ENCODE measurements at regions not wholly inside any gene's neighbourhood (a gene's known extent, or its start where the extent isn't known, plus 50 kb on each side); places are given as distances from the start of the nearest gene placed in this dataset.

DNA sequence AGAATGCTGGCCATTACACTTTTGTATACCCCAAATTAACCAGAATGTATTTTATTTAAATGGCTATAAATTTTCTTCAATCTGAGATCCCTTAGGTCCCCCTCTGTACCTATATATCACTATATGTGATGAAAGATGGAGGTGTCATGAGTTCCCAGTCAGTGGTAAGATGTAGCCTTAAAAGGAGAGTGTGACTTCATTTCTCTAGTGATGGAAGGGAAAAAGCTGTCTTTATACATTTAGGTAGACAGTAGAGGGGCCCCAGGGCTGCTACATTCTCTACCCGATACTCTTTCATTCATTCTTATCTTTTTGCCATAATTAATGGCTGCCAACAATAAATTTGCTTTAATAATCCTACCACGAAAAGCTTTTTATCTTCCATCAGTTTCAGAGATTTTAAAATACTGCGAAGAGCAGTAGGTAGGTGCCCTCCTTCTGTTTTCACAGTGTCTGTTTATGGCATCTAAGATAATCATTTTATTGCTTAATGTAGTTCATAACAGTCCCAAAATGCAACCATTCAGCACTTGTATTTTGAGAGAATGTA is 301.3 kb downstream of the ZNF608 start:
- H3K79me1 ChIP-seq (ENCODE audit: low read length) = no peaks in the 10 kb centered on the region
- H3K36me3 ChIP-seq (ENCODE audit: control insufficient read depth, insufficient read depth, low read length) = no peaks in the 10 kb centered on the region
- H2AK5ac ChIP-seq (ENCODE audit: low read length) = no peak overlapping the region
- no CpG with 5 or more reads among the region's 3 CpGs for WGBS (ENCODE audit: extremely low coverage, insufficient coverage, low lambda C conversion rate)
- no peaks in the 10 kb centered on the region for H3K4me1 ChIP-seq (ENCODE audit: control insufficient read depth, low read depth, low read length)
- no peak overlapping the region for H3K27ac ChIP-seq (ENCODE audit: low read depth, low read length)
- no peak overlapping the region for H3K18ac ChIP-seq (ENCODE audit: low read length)
- H2BK5ac ChIP-seq (ENCODE audit: low read length) = no peak overlapping the region
- H3K4me2 ChIP-seq (ENCODE audit: low read length) = no peak overlapping the region
- no peak overlapping the region for H3K56ac ChIP-seq (ENCODE audit: low read length)
- no peak overlapping the region for H2BK15ac ChIP-seq (replicated peaks; ENCODE audit: low read depth)
- no peak overlapping the region for H4K5ac ChIP-seq (ENCODE audit: low read length)
- H3K4me3 ChIP-seq (ENCODE audit: low read length) = no peak overlapping the region
- H3K23ac ChIP-seq (ENCODE audit: low read length) = no peak overlapping the region
- H3K79me2 ChIP-seq (ENCODE audit: control insufficient read depth, insufficient read depth, low read length) = no peaks in the 10 kb centered on the region
- H4K8ac ChIP-seq (ENCODE audit: low read depth, low read length) = no peak overlapping the region
- DNase-seq = no peak
- no peak overlapping the region for H3K9ac ChIP-seq (ENCODE audit: low read length)
- no peaks in the 10 kb centered on the region for H3K27me3 ChIP-seq (ENCODE audit: insufficient read depth, low read length, poor library complexity)
- no peak overlapping the region for H3K4ac ChIP-seq (ENCODE audit: low read depth, low read length)
- no peak overlapping the region for H2BK120ac ChIP-seq (ENCODE audit: low read depth, low read length)

DNA sequence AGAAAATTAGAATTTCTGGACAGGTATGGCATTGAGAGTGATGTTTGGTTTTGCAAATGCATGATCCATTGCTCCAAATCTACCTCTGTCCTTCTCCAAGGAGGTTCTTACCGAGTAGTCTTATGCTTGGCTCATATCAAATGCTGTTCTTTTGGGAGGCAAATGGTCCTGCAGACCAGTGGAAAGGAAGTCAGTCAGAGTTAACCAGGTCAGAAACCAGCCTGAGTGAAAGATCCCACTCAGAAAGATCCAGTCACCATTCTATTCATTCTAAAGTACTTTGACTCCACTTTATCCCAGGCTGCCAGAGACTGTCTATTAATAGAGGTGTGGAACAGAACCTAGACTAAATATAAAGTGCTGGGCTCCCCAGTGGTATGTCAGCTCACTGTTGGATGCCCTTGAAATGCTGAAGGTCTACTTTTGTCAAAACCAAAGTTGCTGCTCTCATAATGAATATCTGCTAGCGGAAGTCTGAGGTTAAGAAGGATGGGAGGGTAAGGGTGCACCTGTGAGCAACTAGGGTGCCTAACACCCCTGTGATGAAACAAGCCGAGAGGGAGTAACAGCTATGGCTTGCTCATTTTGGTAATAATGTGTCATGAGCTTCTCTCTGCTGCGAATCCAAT is 302.2 kb downstream of the ZNF608 start:
- H3K27me3 ChIP-seq (ENCODE audit: insufficient read depth, low read length, poor library complexity) = no peaks in the 10 kb centered on the region
- no peak overlapping the region for H3K4ac ChIP-seq (ENCODE audit: low read depth, low read length)
- WGBS (ENCODE audit: extremely low coverage, insufficient coverage, low lambda C conversion rate) = no CpG with 5 or more reads among the region's 4 CpGs
- no peak overlapping the region for H4K8ac ChIP-seq (ENCODE audit: low read depth, low read length)
- no peak overlapping the region for H3K18ac ChIP-seq (ENCODE audit: low read length)
- H2BK15ac ChIP-seq (replicated peaks; ENCODE audit: low read depth) = peak overlapping the region; percentile 41
- no peak overlapping the region for H3K56ac ChIP-seq (ENCODE audit: low read length)
- no peak overlapping the region for H2BK120ac ChIP-seq (ENCODE audit: low read depth, low read length)
- no peak overlapping the region for H2BK5ac ChIP-seq (ENCODE audit: low read length)
- no peak overlapping the region for H2AK5ac ChIP-seq (ENCODE audit: low read length)
- H3K4me1 ChIP-seq (ENCODE audit: control insufficient read depth, low read depth, low read length) = no peaks in the 10 kb centered on the region
- H3K23ac ChIP-seq (ENCODE audit: low read length) = no peak overlapping the region
- H3K36me3 ChIP-seq (ENCODE audit: control insufficient read depth, insufficient read depth, low read length) = no peaks in the 10 kb centered on the region
- H3K27ac ChIP-seq (ENCODE audit: low read depth, low read length) = no peak overlapping the region
- H3K4me2 ChIP-seq (ENCODE audit: low read length) = no peak overlapping the region
- H3K79me2 ChIP-seq (ENCODE audit: control insufficient read depth, insufficient read depth, low read length) = no peaks in the 10 kb centered on the region
- DNase-seq = no peak
- no peak overlapping the region for H3K9ac ChIP-seq (ENCODE audit: low read length)
- H3K79me1 ChIP-seq (ENCODE audit: low read length) = no peaks in the 10 kb centered on the region
- H3K4me3 ChIP-seq (ENCODE audit: low read length) = no peak overlapping the region
- H4K5ac ChIP-seq (ENCODE audit: low read length) = no peak overlapping the region

DNA sequence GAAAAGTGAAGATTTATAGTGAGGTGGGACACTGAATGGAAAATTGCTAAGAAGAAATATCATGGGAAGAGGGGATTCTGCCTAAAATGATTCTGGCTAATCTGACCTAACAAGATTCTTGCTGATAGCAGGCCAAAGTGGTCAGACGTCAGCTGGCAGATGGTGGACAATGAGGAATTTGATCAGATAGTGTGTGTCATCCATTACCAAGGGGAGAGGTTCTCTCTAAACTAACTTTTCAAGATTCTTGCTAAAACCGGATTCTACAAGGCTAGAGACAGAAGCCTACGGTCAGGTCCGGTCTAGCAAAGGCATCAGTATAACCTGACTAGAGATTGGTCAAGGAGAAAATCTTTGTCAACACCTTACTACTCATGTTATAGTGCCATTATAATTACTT is 306.0 kb downstream of the ZNF608 start:
- Histone ChIP-seq H3K4me2 (ENCODE audit: low read length) (no peak overlapping the region), H2AK5ac (ENCODE audit: low read length) (no peak overlapping the region), H3K56ac (ENCODE audit: low read length) (no peak overlapping the region), H3K23ac (ENCODE audit: low read length) (no peak overlapping the region), H3K4me1 (ENCODE audit: control insufficient read depth, low read depth, low read length) (peaks cover 4% of the 10 kb centered on the region), H3K79me2 (ENCODE audit: control insufficient read depth, insufficient read depth, low read length) (no peaks in the 10 kb centered on the region), H3K9ac (ENCODE audit: low read length) (no peak overlapping the region), H3K27me3 (ENCODE audit: insufficient read depth, low read length, poor library complexity) (no peaks in the 10 kb centered on the region), H2BK120ac (ENCODE audit: low read depth, low read length) (no peak overlapping the region), H3K36me3 (ENCODE audit: control insufficient read depth, insufficient read depth, low read length) (no peaks in the 10 kb centered on the region), H3K18ac (ENCODE audit: low read length) (no peak overlapping the region), H3K79me1 (ENCODE audit: low read length) (no peaks in the 10 kb centered on the region), H4K8ac (ENCODE audit: low read depth, low read length) (no peak overlapping the region), H3K4ac (ENCODE audit: low read depth, low read length) (no peak overlapping the region), H2BK15ac (replicated peaks; ENCODE audit: low read depth) (no peak overlapping the region), H4K5ac (ENCODE audit: low read length) (no peak overlapping the region), H3K4me3 (ENCODE audit: low read length) (no peak overlapping the region), H2BK5ac (ENCODE audit: low read length) (no peak overlapping the region), H3K27ac (ENCODE audit: low read depth, low read length) (no peak overlapping the region)
- DNase-seq = no peak
- WGBS (ENCODE audit: extremely low coverage, insufficient coverage, low lambda C conversion rate) = no CpG with 5 or more reads among the region's 4 CpGs

DNA sequence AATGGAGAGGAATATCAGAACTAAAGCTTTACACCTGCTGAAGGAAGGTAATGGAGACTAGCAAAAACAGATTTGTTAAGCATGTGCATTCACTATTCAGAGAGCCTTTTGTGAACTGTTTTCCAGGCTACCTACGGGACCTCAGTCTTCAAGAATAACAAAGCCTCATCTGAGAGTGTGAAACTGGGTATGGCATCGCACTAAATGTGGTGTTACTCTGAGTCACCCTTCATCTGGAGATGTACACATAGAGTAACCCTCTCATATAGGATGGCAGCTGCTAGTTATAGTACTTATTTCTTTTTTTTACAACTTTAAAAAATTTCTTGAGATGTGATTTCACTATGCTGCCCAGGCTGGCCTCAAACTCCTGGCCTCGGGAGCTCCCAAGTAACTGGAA is 306.8 kb downstream of the ZNF608 start:
- WGBS (ENCODE audit: extremely low coverage, insufficient coverage, low lambda C conversion rate) = no CpG with 5 or more reads among the region's 3 CpGs
- Histone ChIP-seq H3K9ac (ENCODE audit: low read length) (no peak overlapping the region), H3K27me3 (ENCODE audit: insufficient read depth, low read length, poor library complexity) (no peaks in the 10 kb centered on the region), H3K79me2 (ENCODE audit: control insufficient read depth, insufficient read depth, low read length) (no peaks in the 10 kb centered on the region), H2AK5ac (ENCODE audit: low read length) (no peak overlapping the region), H4K8ac (ENCODE audit: low read depth, low read length) (no peak overlapping the region), H3K23ac (ENCODE audit: low read length) (no peak overlapping the region), H2BK15ac (replicated peaks; ENCODE audit: low read depth) (peak overlapping the region; percentile 36), H4K5ac (ENCODE audit: low read length) (no peak overlapping the region), H3K27ac (ENCODE audit: low read depth, low read length) (no peak overlapping the region), H3K56ac (ENCODE audit: low read length) (no peak overlapping the region), H3K4ac (ENCODE audit: low read depth, low read length) (peak overlapping the region; percentile 36), H3K36me3 (ENCODE audit: control insufficient read depth, insufficient read depth, low read length) (no peaks in the 10 kb centered on the region), H3K79me1 (ENCODE audit: low read length) (no peaks in the 10 kb centered on the region), H2BK5ac (ENCODE audit: low read length) (no peak overlapping the region), H3K4me1 (ENCODE audit: control insufficient read depth, low read depth, low read length) (peaks cover 4% of the 10 kb centered on the region), H3K4me2 (ENCODE audit: low read length) (no peak overlapping the region), H2BK120ac (ENCODE audit: low read depth, low read length) (no peak overlapping the region), H3K18ac (ENCODE audit: low read length) (no peak overlapping the region), H3K4me3 (ENCODE audit: low read length) (no peak overlapping the region)
- no peak for DNase-seq

DNA sequence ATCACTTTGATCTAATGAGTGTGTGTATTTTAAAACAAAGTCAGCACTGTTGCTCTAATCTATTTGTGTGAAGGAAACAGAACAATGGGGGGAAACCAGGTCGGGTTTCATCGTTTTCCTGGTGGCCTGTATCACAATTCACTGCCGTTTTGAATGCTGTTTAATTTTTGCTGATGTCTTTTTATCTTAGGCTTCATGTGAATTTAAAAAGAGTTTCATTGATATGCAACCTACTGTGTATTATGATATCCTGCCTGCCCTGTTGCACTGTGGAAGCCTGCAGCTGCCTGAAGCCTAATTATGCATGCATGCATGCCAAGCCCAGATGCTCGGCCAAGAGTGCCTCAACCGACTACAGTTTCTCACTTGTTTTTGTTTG is 307.5 kb downstream of the ZNF608 start:
- no peak overlapping the region for H3K4me3 ChIP-seq (ENCODE audit: low read length)
- no peak overlapping the region for H3K23ac ChIP-seq (ENCODE audit: low read length)
- no peak overlapping the region for H4K5ac ChIP-seq (ENCODE audit: low read length)
- no CpG with 5 or more reads among the region's 5 CpGs for WGBS (ENCODE audit: extremely low coverage, insufficient coverage, low lambda C conversion rate)
- H3K4me2 ChIP-seq (ENCODE audit: low read length) = no peak overlapping the region
- H3K18ac ChIP-seq (ENCODE audit: low read length) = peak overlapping the region; percentile 84
- no peak overlapping the region for H3K4ac ChIP-seq (ENCODE audit: low read depth, low read length)
- no peak overlapping the region for H3K9ac ChIP-seq (ENCODE audit: low read length)
- no peak overlapping the region for H2BK15ac ChIP-seq (replicated peaks; ENCODE audit: low read depth)
- no peaks in the 10 kb centered on the region for H3K79me2 ChIP-seq (ENCODE audit: control insufficient read depth, insufficient read depth, low read length)
- H4K8ac ChIP-seq (ENCODE audit: low read depth, low read length) = no peak overlapping the region
- no peak overlapping the region for H2BK120ac ChIP-seq (ENCODE audit: low read depth, low read length)
- no peaks in the 10 kb centered on the region for H3K27me3 ChIP-seq (ENCODE audit: insufficient read depth, low read length, poor library complexity)
- no peaks in the 10 kb centered on the region for H3K36me3 ChIP-seq (ENCODE audit: control insufficient read depth, insufficient read depth, low read length)
- no peak overlapping the region for H2BK5ac ChIP-seq (ENCODE audit: low read length)
- peaks cover 4% of the 10 kb centered on the region for H3K4me1 ChIP-seq (ENCODE audit: control insufficient read depth, low read depth, low read length)
- peak; percentile 27 for DNase-seq
- no peak overlapping the region for H3K27ac ChIP-seq (ENCODE audit: low read depth, low read length)
- no peak overlapping the region for H3K56ac ChIP-seq (ENCODE audit: low read length)
- H3K79me1 ChIP-seq (ENCODE audit: low read length) = no peaks in the 10 kb centered on the region
- H2AK5ac ChIP-seq (ENCODE audit: low read length) = no peak overlapping the region

Data from mesendoderm (in vitro differentiated cells).